ENCODE measurements at regions not wholly inside any gene's neighbourhood (a gene's known extent, or its start where the extent isn't known, plus 50 kb on each side); places are given as distances from the start of the nearest gene placed in this dataset.
"Not testable (repeated sequence)": the region's sequence is repeated elsewhere in the genome, so short reads cannot be mapped to it uniquely, and the experiment has no call there.

DNA sequence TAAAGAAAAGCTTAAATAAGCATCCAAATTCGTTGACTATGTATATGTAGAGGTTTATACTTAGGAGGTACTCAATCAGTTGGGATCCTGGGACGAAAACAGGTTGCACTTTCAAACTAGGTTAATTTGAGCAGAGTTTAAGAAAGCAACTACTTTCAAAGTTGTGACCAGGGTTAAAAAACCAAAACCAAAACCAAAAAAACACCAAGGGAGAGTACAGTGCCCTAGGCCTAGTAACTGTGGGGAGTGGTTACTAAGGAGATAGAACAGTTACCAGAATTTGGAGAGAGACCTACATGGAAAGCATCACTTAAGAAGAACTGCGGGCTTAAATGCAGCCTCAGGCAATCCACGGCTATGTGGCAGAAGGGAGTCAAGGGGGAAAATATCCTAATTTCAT lies 148.3 kb downstream of the JRKL start:
- Histone ChIP-seq H3K4me1 (ENCODE audit: insufficient read depth, low read length) (no peaks in the 10 kb centered on the region), H3K9me3 (ENCODE audit: low read length) (no peaks in the 10 kb centered on the region), H3K36me3 (ENCODE audit: insufficient read depth, low read length) (no peaks in the 10 kb centered on the region), H3K27me3 (ENCODE audit: insufficient read depth, low read length) (no peaks in the 10 kb centered on the region), H3K4me3 (ENCODE audit: low read length) (no peak overlapping the region), H2AFZ (ENCODE audit: low read depth, low read length) (no peak overlapping the region)

DNA sequence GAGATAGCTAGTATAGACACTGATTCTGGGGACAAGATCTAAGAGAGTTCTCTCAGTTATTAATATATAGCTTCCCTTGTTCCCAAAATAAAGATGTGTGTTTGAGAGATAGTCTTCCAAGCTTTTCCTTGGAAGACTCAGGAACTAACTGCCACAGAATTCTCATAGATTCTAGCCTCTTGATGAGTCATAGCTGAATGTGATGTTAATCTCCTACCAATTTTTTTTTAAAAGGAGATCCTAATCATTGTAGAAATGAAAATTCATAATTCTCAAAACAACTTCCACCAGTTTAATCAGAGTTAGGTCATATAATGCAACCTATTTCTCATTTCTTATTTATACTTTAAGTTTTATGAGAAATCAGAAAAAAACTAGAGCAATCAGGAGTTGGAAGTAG lies 148.8 kb downstream of the JRKL start:
- Histone ChIP-seq H3K36me3 (ENCODE audit: insufficient read depth, low read length) (no peaks in the 10 kb centered on the region), H2AFZ (ENCODE audit: low read depth, low read length) (no peak overlapping the region), H3K4me3 (ENCODE audit: low read length) (no peak overlapping the region), H3K4me1 (ENCODE audit: insufficient read depth, low read length) (no peaks in the 10 kb centered on the region), H3K9me3 (ENCODE audit: low read length) (no peaks in the 10 kb centered on the region), H3K27me3 (ENCODE audit: insufficient read depth, low read length) (no peaks in the 10 kb centered on the region)

DNA sequence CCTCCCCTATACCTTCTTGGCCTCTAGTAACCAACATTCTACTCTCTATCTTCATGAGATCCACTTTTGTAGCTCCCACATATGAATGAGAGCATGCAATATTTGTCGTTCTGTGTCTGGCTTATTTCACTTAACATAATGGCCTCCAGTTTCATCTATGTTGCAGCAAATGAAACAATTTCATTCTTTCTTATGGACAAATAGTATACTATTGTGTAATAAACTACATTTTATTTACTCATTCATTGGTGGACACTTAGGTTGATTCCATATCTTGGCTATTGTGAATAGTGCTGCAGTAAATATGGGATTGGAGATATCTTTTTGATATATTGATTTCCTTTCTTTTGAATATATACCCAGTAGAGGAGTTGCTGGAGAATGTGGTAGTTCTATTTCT lies 151.1 kb downstream of the JRKL start:
- Histone ChIP-seq H3K9me3 (ENCODE audit: low read length) (no peaks in the 10 kb centered on the region), H3K4me3 (ENCODE audit: low read length) (no peak overlapping the region)

DNA sequence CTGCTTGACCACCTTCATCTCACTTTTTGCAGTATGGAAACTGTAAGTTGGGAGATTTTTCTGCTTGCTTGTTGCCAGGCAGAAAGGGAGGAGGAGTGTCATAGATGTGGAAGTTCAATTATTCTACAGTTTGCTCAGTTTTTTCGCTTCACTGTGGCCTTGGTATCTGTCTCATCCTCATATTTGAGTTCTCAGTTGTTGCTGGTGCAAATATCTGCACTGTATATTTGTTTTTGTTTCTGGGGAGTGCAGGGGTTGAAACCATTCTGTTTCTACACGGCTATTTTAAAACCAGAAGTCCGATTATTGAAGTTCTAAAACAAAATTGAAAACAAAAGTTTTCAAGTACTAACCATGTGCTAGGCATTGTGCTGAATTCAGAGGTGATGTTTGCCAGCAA lies 153.4 kb downstream of the JRKL start:
- Histone ChIP-seq H3K9me3 (ENCODE audit: low read length) (no peaks in the 10 kb centered on the region), H3K4me3 (ENCODE audit: low read length) (no peak overlapping the region), H3K36me3 (ENCODE audit: insufficient read depth, low read length) (no peaks in the 10 kb centered on the region), H3K27me3 (ENCODE audit: insufficient read depth, low read length) (no peaks in the 10 kb centered on the region), H2AFZ (ENCODE audit: low read depth, low read length) (no peak overlapping the region), H3K4me1 (ENCODE audit: insufficient read depth, low read length) (no peaks in the 10 kb centered on the region)

More for the DNA sequence above, 151.1 kb downstream of the JRKL start:
- H3K27me3 ChIP-seq (ENCODE audit: insufficient read depth, low read length), result no peaks in the 10 kb centered on the region
- H3K36me3 ChIP-seq (ENCODE audit: insufficient read depth, low read length), result no peaks in the 10 kb centered on the region
- no peak overlapping the region for H2AFZ ChIP-seq (ENCODE audit: low read depth, low read length)
- H3K4me1 ChIP-seq (ENCODE audit: insufficient read depth, low read length), result no peaks in the 10 kb centered on the region

DNA sequence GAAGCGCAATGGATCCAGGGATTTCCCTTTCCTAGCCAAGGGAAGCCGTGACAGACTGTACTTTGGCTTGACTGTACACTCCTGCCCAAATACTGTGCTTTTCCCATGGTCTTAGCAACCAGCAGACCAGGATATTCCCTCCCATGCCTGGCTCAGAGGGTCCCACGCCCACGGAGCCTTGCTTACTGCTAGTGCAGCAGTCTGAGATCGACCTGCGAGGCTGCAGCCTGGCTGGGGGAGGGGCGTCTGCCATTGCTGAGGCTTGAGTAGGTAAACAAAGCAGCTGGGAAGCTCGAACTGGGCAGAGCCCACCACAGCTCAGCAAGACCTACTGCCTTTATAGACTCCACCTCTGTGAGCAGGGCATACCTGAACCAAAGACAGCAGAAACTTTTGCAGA lies 155.4 kb downstream of the JRKL start:
- H3K4me3 ChIP-seq (ENCODE audit: low read length); H3K9me3 ChIP-seq (ENCODE audit: low read length); H3K27me3 ChIP-seq (ENCODE audit: insufficient read depth, low read length); H3K4me1 ChIP-seq (ENCODE audit: insufficient read depth, low read length); H3K36me3 ChIP-seq (ENCODE audit: insufficient read depth, low read length); H2AFZ ChIP-seq (ENCODE audit: low read depth, low read length): not testable (repeated sequence)

DNA sequence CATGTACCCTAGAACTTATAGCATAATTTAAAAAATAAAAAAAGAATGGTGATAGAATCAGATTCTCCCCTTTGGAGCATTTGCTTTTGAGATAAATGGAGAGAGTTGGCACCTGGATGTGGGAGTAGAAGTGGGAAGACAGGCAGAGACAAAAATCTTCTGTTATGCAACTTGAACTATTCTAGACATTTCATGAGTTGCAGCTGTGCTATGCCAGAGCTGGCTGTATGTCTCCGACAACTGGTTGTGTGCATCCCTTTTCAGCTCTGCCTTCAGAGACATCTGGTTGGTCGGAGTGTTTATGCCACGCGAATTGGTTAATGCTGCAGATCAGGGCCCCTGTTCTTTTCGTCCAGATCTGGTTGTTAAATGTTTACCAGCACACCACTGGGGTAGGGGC lies 161.3 kb downstream of the JRKL start:
- no peaks in the 10 kb centered on the region for H3K9me3 ChIP-seq (ENCODE audit: low read length)
- H2AFZ ChIP-seq (ENCODE audit: low read depth, low read length), result no peak overlapping the region
- H3K4me1 ChIP-seq (ENCODE audit: insufficient read depth, low read length), result no peaks in the 10 kb centered on the region
- H3K36me3 ChIP-seq (ENCODE audit: insufficient read depth, low read length), result no peaks in the 10 kb centered on the region
- H3K4me3 ChIP-seq (ENCODE audit: low read length), result no peak overlapping the region
- no peaks in the 10 kb centered on the region for H3K27me3 ChIP-seq (ENCODE audit: insufficient read depth, low read length)

DNA sequence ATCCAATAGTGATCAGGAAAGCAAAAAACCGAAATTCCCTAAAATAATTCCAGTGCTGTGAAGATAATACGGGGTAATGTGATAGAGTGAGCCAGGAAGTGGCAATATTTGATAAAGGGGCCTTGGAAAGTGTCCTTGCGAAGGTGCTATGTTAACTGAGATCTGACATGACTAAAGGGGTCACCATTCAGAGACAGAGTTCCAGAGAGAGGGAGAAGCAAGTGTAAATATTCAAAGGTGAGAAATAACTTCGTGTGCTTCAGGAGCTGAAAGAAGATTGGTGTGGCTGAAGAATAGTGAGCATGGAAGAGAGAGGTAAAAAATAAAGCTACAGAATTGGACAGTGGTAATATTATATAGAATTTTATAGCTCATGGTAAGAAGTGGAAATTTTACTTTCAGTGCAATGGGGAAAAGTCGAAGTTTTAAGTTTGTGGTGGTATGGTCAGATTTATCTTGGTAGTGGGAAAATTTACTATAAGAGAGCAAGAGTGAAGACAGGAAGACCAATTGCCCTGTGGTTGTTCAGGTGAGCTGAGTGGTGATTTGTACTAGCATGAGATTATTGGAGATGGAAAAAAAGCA lies 164.5 kb downstream of the JRKL start:
- Histone ChIP-seq H3K4me1 (ENCODE audit: insufficient read depth, low read length) (no peaks in the 10 kb centered on the region), H3K36me3 (ENCODE audit: insufficient read depth, low read length) (no peaks in the 10 kb centered on the region), H2AFZ (ENCODE audit: low read depth, low read length) (no peak overlapping the region), H3K27me3 (ENCODE audit: insufficient read depth, low read length) (no peaks in the 10 kb centered on the region), H3K9me3 (ENCODE audit: low read length) (no peaks in the 10 kb centered on the region), H3K4me3 (ENCODE audit: low read length) (no peak overlapping the region)

DNA sequence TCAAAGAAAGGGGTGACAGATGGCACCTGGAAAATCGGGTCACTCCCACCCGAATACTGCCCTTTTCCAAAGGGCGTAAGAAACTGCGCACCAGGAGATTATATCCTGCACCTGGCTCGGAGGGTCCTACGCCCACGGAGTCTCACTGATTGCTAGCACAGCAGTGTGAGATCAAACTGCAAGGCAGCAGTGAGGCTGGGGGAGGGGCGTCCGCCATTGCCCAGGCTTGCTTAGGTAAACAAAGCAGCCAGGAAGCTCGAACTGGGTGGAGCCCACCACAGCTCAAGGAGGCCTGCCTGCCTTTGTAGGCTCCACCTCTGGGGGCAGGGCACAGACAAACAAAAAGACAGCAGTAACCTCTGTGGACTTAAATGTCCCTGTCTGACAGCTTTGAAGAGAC lies 166.0 kb downstream of the JRKL start:
- not testable (repeated sequence) for H3K36me3 ChIP-seq (ENCODE audit: insufficient read depth, low read length); H3K4me3 ChIP-seq (ENCODE audit: low read length); H3K27me3 ChIP-seq (ENCODE audit: insufficient read depth, low read length); H3K4me1 ChIP-seq (ENCODE audit: insufficient read depth, low read length); H3K9me3 ChIP-seq (ENCODE audit: low read length); H2AFZ ChIP-seq (ENCODE audit: low read depth, low read length)

DNA sequence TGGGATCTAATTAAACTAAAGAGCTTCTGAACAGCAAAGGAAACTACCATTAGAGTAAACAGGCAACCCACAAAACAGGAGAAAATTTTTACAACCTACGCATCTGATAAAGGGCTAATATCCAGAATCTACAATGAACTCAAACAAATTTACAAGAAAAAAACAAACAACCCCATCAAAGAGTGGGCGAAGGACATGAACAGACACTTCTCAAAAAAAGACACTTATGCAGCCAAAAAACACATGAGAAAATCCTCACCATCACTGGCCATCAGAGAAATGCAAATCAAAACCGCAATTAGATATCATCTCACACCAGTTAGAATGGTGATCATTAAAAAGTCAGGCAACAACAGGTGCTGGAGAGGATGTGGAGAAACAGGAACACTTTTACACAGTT lies 170.9 kb downstream of the JRKL start:
- H3K9me3 ChIP-seq (ENCODE audit: low read length); H3K4me3 ChIP-seq (ENCODE audit: low read length); H3K4me1 ChIP-seq (ENCODE audit: insufficient read depth, low read length); H2AFZ ChIP-seq (ENCODE audit: low read depth, low read length); H3K27me3 ChIP-seq (ENCODE audit: insufficient read depth, low read length); H3K36me3 ChIP-seq (ENCODE audit: insufficient read depth, low read length): not testable (repeated sequence)

DNA sequence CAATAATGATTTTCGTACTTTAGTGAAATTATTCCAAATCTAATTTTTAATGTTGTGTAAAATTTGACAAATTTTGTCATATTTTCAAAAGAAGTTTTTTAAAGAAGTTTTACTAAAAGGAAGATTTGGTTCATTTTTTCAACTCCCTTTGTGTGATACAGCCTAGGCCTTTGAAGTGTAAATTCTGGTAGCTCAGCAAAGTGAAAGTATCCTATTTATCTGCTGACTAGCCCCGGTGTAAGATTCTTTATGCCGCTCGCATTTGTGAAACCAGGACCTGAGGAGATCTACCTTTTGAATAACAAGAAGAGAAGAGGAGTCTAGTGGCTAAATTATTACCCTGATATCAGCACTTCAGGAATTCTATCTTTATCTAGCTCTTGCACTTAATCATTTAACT lies 177.4 kb downstream of the JRKL start:
- Histone ChIP-seq H3K27me3 (ENCODE audit: insufficient read depth, low read length) (no peaks in the 10 kb centered on the region), H3K4me3 (ENCODE audit: low read length) (no peak overlapping the region), H2AFZ (ENCODE audit: low read depth, low read length) (peak overlapping the region; percentile 14)

DNA sequence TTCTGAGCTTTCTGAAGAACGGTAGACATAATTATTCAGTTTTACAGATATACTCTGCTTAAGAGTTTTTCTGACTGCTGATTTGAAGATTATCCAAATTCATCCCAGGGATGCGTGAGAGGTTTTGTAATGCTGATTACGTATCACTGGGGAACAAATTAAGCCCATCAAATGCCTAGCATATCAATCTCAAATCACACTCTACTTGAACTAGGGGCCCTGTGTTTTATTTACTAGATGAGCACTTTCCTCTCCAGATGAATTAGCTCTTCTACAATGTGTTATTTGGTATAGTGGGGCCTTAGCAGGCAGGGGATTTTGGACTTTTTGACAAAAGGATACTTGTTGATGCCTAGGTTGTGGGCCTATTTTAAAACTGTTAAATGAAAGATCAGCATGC lies 177.9 kb downstream of the JRKL start:
- Histone ChIP-seq H3K9me3 (ENCODE audit: low read length) (no peaks in the 10 kb centered on the region), H3K36me3 (ENCODE audit: insufficient read depth, low read length) (no peaks in the 10 kb centered on the region), H3K4me3 (ENCODE audit: low read length) (no peak overlapping the region), H3K4me1 (ENCODE audit: insufficient read depth, low read length) (no peaks in the 10 kb centered on the region), H3K27me3 (ENCODE audit: insufficient read depth, low read length) (no peaks in the 10 kb centered on the region), H2AFZ (ENCODE audit: low read depth, low read length) (peak overlapping the region; percentile 14)

More for the DNA sequence above, 177.4 kb downstream of the JRKL start:
- Histone ChIP-seq H3K4me1 (ENCODE audit: insufficient read depth, low read length) (no peaks in the 10 kb centered on the region), H3K36me3 (ENCODE audit: insufficient read depth, low read length) (no peaks in the 10 kb centered on the region), H3K9me3 (ENCODE audit: low read length) (no peaks in the 10 kb centered on the region)

DNA sequence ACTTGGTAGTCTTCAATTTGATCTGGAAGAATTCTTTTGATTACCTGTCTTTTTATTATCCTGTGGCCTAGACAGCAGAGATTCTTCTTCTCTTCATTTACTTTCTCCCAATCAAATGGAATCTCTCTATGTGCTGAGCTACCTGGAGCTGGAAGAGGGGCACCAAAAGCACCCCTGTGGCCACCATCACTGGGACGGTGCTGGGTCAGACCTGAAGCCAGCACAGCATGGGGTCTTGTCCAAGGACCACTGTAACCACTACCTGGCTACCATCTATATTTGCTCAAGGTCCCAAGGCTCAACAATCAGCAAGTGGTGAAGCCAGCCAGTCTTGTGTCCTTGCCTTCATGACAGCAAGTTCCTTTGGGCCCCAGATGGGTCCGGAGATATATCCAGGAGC lies 186.6 kb downstream of the JRKL start:
- Histone ChIP-seq H3K4me1 (ENCODE audit: insufficient read depth, low read length) (no peaks in the 10 kb centered on the region), H3K36me3 (ENCODE audit: insufficient read depth, low read length) (no peaks in the 10 kb centered on the region), H2AFZ (ENCODE audit: low read depth, low read length) (no peak overlapping the region)

DNA sequence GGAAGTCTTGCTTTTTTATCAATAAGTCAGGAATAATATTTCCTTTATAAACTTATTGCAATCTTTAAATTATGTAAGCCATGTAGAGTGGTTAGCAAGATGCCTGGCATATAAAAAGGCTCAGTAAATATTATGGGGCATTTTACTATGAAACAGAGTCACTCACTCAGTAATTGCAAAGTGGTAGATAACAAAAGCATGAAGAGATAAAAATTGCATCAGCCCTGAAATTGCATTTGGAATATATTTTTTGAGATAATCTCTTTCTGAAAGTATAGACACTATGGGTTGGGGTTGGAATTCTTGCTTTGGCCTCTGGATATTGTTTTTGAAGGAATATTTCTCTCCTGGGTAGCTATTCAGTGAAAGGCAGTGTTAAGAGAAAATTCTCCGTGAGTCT lies 188.6 kb downstream of the JRKL start:
- Histone ChIP-seq H3K4me3 (ENCODE audit: low read length) (no peak overlapping the region), H3K9me3 (ENCODE audit: low read length) (no peaks in the 10 kb centered on the region), H2AFZ (ENCODE audit: low read depth, low read length) (no peak overlapping the region), H3K27me3 (ENCODE audit: insufficient read depth, low read length) (no peaks in the 10 kb centered on the region), H3K36me3 (ENCODE audit: insufficient read depth, low read length) (no peaks in the 10 kb centered on the region), H3K4me1 (ENCODE audit: insufficient read depth, low read length) (no peaks in the 10 kb centered on the region)

More for the DNA sequence above, 186.6 kb downstream of the JRKL start:
- Histone ChIP-seq H3K27me3 (ENCODE audit: insufficient read depth, low read length) (no peaks in the 10 kb centered on the region), H3K4me3 (ENCODE audit: low read length) (no peak overlapping the region), H3K9me3 (ENCODE audit: low read length) (no peaks in the 10 kb centered on the region)

DNA sequence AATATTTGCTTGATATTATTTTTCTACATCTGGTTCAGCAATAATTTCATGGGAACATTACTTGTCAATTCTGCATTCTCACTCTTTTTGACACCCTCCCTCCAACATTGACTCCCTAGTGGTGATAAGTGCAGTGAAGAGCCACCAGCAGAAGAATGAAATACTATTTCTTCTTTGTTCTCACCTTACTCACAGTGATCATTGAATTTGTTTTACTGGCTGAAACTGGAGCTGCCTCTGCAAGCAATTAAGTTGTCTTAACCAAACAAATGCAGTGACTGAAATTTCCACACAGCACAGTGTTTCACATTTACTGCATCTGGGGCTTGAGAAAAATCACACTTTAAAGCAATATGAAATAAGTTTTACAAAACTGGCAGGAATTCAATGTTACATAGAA lies 189.8 kb downstream of the JRKL start:
- Histone ChIP-seq H3K4me3 (ENCODE audit: low read length) (no peak overlapping the region), H3K36me3 (ENCODE audit: insufficient read depth, low read length) (no peaks in the 10 kb centered on the region), H3K9me3 (ENCODE audit: low read length) (no peaks in the 10 kb centered on the region), H3K4me1 (ENCODE audit: insufficient read depth, low read length) (no peaks in the 10 kb centered on the region), H3K27me3 (ENCODE audit: insufficient read depth, low read length) (no peaks in the 10 kb centered on the region), H2AFZ (ENCODE audit: low read depth, low read length) (no peak overlapping the region)

All from neuron (in vitro differentiated cells).